ENCODE measurements at regions not wholly inside any gene's neighbourhood (a gene's known extent, or its start where the extent isn't known, plus 50 kb on each side); places are given as distances from the start of the nearest gene placed in this dataset.
A peak's percentile ranks its signal among the peaks of the same experiment; 100 is the strongest.

DNA sequence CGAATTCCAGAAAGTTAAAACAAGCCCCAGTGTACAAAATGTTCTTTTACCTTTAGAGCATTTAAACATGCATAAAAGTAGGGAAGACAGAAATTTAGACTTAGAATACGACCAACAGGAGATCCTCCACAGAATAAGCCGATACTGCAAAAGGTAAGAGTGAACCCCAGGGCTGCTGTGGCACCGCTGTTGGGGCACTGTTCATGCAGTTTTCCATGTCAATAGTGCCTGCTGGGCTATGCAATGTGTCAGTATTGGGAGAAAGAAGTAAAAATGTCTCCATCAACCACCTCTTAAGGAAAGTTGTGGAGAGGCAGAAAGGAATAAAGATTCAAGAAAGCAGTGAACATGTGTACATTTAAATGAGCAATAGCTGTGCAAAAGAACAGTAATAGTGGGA is 326.5 kb upstream of the SEMA3C start:
- H3K27ac Mint-ChIP-seq (ENCODE audit: low read depth, unreplicated experiment) = no peak overlapping the region
- H3K27me3 Mint-ChIP-seq (ENCODE audit: insufficient read depth, unreplicated experiment) = no peaks in the 10 kb centered on the region
- no peaks in the 10 kb centered on the region for H3K36me3 Mint-ChIP-seq (ENCODE audit: insufficient read depth, unreplicated experiment)
- no peaks in the 10 kb centered on the region for H3K9me3 Mint-ChIP-seq (ENCODE audit: unreplicated experiment)
- TF ChIP-seq, protein P1, sequence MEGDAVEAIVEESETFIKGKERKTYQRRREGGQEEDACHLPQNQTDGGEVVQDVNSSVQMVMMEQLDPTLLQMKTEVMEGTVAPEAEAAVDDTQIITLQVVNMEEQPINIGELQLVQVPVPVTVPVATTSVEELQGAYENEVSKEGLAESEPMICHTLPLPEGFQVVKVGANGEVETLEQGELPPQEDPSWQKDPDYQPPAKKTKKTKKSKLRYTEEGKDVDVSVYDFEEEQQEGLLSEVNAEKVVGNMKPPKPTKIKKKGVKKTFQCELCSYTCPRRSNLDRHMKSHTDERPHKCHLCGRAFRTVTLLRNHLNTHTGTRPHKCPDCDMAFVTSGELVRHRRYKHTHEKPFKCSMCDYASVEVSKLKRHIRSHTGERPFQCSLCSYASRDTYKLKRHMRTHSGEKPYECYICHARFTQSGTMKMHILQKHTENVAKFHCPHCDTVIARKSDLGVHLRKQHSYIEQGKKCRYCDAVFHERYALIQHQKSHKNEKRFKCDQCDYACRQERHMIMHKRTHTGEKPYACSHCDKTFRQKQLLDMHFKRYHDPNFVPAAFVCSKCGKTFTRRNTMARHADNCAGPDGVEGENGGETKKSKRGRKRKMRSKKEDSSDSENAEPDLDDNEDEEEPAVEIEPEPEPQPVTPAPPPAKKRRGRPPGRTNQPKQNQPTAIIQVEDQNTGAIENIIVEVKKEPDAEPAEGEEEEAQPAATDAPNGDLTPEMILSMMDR (IDR thresholded peaks at IDR 0.05; ENCODE audit: unreplicated experiment) = no peak
- intact Hi-C loops (cut with micrococcal nuclease) = no loop called here
- DNase-seq (ENCODE audit: unreplicated experiment) = no peak
- BruUV-seq (replicated peaks) = no TSS peak
- POLR2A ChIA-PET = interaction anchor here (0.5 kb wide), 1 partner anchor 135 kb away, joined by 4 read pairs; no protein-coding TSS in a partner anchor
- CTCF ChIA-PET = interaction anchor here (0.5 to 2.1 kb wide), 5 partner anchors 9 to 412 kb away, joined by 3 to 7 read pairs (median 4); no protein-coding TSS in a partner anchor
- peaks cover 6% of the 10 kb centered on the region for H3K4me1 Mint-ChIP-seq (ENCODE audit: insufficient read depth, unreplicated experiment)
- H3K4me3 Mint-ChIP-seq (ENCODE audit: unreplicated experiment) = no peak overlapping the region

DNA sequence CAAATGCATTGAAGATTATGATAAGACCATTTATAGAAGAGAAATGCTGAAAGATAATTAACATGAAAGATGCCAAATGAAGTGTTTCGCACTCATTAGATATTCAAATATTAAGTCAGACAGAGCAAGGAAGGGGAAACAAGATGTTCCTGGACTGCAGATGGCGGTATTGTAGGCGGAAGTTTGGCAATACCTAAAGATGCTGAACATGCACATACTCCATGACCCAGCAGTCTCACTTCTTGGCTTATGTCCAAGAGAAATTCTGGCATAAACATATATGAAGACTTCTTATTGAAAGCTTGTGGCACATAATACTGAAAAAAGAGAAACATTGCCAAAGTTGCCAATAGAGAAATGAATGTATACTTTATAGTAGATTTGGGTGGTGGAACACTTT is 325.4 kb upstream of the SEMA3C start:
- Mint-ChIP-seq H3K36me3 (ENCODE audit: insufficient read depth, unreplicated experiment) (no peaks in the 10 kb centered on the region), H3K9me3 (ENCODE audit: unreplicated experiment) (peaks cover 1% of the 10 kb centered on the region), H3K4me3 (ENCODE audit: unreplicated experiment) (no peak overlapping the region), H3K27ac (ENCODE audit: low read depth, unreplicated experiment) (no peak overlapping the region), H3K4me1 (ENCODE audit: insufficient read depth, unreplicated experiment) (peaks cover 6% of the 10 kb centered on the region), H3K27me3 (ENCODE audit: insufficient read depth, unreplicated experiment) (no peaks in the 10 kb centered on the region)
- intact Hi-C loops (cut with micrococcal nuclease) = loop anchor here (5.0 kb wide), 1 partner anchor 203 kb away; no protein-coding TSS in a partner anchor
- CTCF ChIA-PET = interaction anchor here (0.6 to 2.1 kb wide), 4 partner anchors 9 to 213 kb away, joined by 3 to 7 read pairs (median 4); no protein-coding TSS in a partner anchor
- POLR2A ChIA-PET = no interaction called here
- TF ChIP-seq, protein P1 (IDR thresholded peaks at IDR 0.05; ENCODE audit: unreplicated experiment) = peak; percentile 21
- DNase-seq (ENCODE audit: unreplicated experiment) = peak; percentile 71
- no TSS peak for BruUV-seq (replicated peaks)

DNA sequence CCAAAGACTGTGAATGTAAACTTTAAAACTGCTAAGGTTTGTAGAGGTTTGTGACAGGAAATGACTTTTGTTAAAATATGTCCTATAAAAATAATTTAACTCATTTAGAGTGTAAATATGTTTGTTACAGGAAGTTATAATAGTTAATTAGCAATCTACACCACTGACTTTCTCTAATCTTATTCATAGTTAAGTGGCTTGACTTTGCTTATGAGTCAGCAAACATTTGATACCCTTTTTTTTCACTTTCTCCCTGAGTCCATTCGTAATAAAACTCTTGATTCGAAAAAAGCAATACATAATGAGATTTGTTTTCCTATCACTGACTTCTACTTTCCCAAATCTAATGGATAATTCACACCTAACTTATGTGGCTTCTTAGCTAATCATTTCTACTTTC is 317.7 kb upstream of the SEMA3C start:
- Mint-ChIP-seq H3K27ac (ENCODE audit: low read depth, unreplicated experiment) (no peak overlapping the region), H3K4me3 (ENCODE audit: unreplicated experiment) (no peak overlapping the region), H3K36me3 (ENCODE audit: insufficient read depth, unreplicated experiment) (no peaks in the 10 kb centered on the region), H3K4me1 (ENCODE audit: insufficient read depth, unreplicated experiment) (peaks cover 6% of the 10 kb centered on the region), H3K9me3 (ENCODE audit: unreplicated experiment) (peaks cover 4% of the 10 kb centered on the region), H3K27me3 (ENCODE audit: insufficient read depth, unreplicated experiment) (no peaks in the 10 kb centered on the region)
- TF ChIP-seq, protein P1 (IDR thresholded peaks at IDR 0.05; ENCODE audit: unreplicated experiment) = no peak
- ChIA-PET POLR2A (no interaction called here), CTCF (interaction anchor here (0.8 to 1.3 kb wide), 2 partner anchors 13 to 167 kb away, joined by 3 to 4 read pairs; no protein-coding TSS in a partner anchor)
- BruUV-seq (replicated peaks) = no TSS peak
- intact Hi-C loops (cut with micrococcal nuclease) = no loop called here
- no peak for DNase-seq (ENCODE audit: unreplicated experiment)

DNA sequence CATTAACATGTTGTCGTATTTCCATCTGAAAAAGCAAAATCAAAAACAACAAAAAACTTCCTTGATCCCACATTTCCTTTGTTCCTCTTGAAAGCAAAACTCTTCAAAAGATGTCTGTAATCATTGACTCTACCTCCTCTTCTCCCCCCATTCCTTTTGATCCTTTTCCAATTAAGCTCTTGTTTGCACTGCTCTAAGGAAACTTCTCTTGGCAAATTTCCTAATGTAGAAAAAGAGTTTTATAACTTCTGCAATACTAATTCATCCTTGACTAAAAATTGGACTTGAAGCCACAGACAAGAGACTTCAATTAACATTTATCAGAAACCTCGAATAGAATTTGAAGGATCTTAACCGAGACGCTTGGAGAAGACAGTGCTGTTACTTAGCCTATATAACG is 317.1 kb upstream of the SEMA3C start:
- H3K4me3 Mint-ChIP-seq (ENCODE audit: unreplicated experiment) = no peak overlapping the region
- no TSS peak for BruUV-seq (replicated peaks)
- no peak overlapping the region for H3K27ac Mint-ChIP-seq (ENCODE audit: low read depth, unreplicated experiment)
- H3K4me1 Mint-ChIP-seq (ENCODE audit: insufficient read depth, unreplicated experiment) = no peaks in the 10 kb centered on the region
- ChIA-PET POLR2A (interaction anchor here (1.5 kb wide), 1 partner anchor 317 kb away, joined by 3 read pairs; the partner anchor contains the start of gene SEMA3C), CTCF (interaction anchor here (0.8 to 1.7 kb wide), 3 partner anchors 9 to 167 kb away, joined by 3 to 5 read pairs (median 4); no protein-coding TSS in a partner anchor)
- intact Hi-C loops (cut with micrococcal nuclease) = no loop called here
- H3K9me3 Mint-ChIP-seq (ENCODE audit: unreplicated experiment) = peaks cover 4% of the 10 kb centered on the region
- H3K27me3 Mint-ChIP-seq (ENCODE audit: insufficient read depth, unreplicated experiment) = no peaks in the 10 kb centered on the region
- TF ChIP-seq, protein P1 (IDR thresholded peaks at IDR 0.05; ENCODE audit: unreplicated experiment) = no peak
- no peak for DNase-seq (ENCODE audit: unreplicated experiment)
- no peaks in the 10 kb centered on the region for H3K36me3 Mint-ChIP-seq (ENCODE audit: insufficient read depth, unreplicated experiment)
